ENCODE measurements at regions not wholly inside any gene's neighbourhood (a gene's known extent, or its start where the extent isn't known, plus 50 kb on each side); places are given as distances from the start of the nearest gene placed in this dataset.

DNA sequence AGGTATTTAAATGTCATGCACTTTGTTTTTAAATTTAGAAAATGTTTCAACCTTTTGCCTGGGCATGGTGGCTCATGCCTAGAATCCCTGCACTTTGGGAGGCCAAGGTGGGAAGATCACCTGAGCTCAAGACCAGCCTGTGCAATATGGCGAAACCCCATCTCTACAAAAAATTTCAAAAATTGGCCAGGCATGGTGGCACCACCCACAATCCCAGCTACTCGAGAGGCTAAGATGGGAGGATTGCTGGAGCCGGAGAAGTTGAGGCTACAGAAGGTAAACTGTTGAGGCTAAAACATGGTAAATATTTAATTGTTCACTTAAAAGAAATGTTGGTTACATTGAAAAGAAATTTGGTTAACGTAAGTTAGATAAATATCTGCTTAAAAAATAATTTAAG is 108.4 kb upstream of the IGLL5 start:
- Mint-ChIP-seq H3K9me3 (no peaks in the 10 kb centered on the region), H3K27me3 (no peaks in the 10 kb centered on the region), H3K36me3 (ENCODE audit: low read depth) (no peaks in the 10 kb centered on the region), H3K4me3 (no peak overlapping the region), H3K27ac (no peak overlapping the region), H3K4me1 (ENCODE audit: low read depth) (no peaks in the 10 kb centered on the region)
- POLR2A ChIA-PET, result no interaction called here
- intact Hi-C loops (cut with DNase I, micrococcal nuclease), result no loop called here
- Histone ChIP-seq H3K27me3 (ENCODE audit: control insufficient read depth in 1 of 2, insufficient read depth in 2 of 2, low read length in 2 of 2) (no peaks in the 10 kb centered on the region), H3K27ac (ENCODE audit: low read depth in 1 of 2, low read length in 2 of 2) (no peak overlapping the region), H3K4me1 (ENCODE audit: insufficient read depth, low read length) (peaks cover 7% of the 10 kb centered on the region), H3K36me3 (ENCODE audit: insufficient read depth, low read length) (no peaks in the 10 kb centered on the region), H3K9me3 (ENCODE audit: control insufficient read depth in 1 of 2, insufficient read depth in 1 of 2, low read length in 2 of 2) (no peaks in the 10 kb centered on the region), H3K4me3 (ENCODE audit: low read length) (no peak overlapping the region)
- TF ChIP-seq, protein P1, sequence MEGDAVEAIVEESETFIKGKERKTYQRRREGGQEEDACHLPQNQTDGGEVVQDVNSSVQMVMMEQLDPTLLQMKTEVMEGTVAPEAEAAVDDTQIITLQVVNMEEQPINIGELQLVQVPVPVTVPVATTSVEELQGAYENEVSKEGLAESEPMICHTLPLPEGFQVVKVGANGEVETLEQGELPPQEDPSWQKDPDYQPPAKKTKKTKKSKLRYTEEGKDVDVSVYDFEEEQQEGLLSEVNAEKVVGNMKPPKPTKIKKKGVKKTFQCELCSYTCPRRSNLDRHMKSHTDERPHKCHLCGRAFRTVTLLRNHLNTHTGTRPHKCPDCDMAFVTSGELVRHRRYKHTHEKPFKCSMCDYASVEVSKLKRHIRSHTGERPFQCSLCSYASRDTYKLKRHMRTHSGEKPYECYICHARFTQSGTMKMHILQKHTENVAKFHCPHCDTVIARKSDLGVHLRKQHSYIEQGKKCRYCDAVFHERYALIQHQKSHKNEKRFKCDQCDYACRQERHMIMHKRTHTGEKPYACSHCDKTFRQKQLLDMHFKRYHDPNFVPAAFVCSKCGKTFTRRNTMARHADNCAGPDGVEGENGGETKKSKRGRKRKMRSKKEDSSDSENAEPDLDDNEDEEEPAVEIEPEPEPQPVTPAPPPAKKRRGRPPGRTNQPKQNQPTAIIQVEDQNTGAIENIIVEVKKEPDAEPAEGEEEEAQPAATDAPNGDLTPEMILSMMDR (IDR thresholded peaks at IDR 0.05), result no peak
- CTCF ChIA-PET, result interaction anchor here (0.8 kb wide), 1 partner anchor 105 kb away, joined by 3 read pairs; no protein-coding TSS in a partner anchor
- DNase-seq (no peak), ATAC-seq (ENCODE audit: poor library complexity) (no peak)

- CTCF ChIA-PET, result interaction anchor here (1.4 kb wide), 2 partner anchors 14 to 100 kb away, joined by 5 to 6 read pairs; no protein-coding TSS in a partner anchor
- peaks cover 27% of the 10 kb centered on the region for H3K4me1 ChIP-seq (ENCODE audit: insufficient read depth, low read length)
- TF ChIP-seq, protein P1 (IDR thresholded peaks at IDR 0.05), result no peak
- no peaks in the 10 kb centered on the region for H3K36me3 Mint-ChIP-seq (ENCODE audit: low read depth)
- peaks cover 17% of the 10 kb centered on the region for H3K4me1 Mint-ChIP-seq (ENCODE audit: low read depth)
- H3K27me3 ChIP-seq (ENCODE audit: control insufficient read depth in 1 of 2, insufficient read depth in 2 of 2, low read length in 2 of 2), result no peaks in the 10 kb centered on the region
- no peak overlapping the region for H3K27ac ChIP-seq (ENCODE audit: low read depth in 1 of 2, low read length in 2 of 2)
- H3K27ac Mint-ChIP-seq, result no peak overlapping the region
- peaks cover 0 to 7% of the 10 kb centered on the region in 2 experiments for H3K9me3 ChIP-seq (ENCODE audit: control insufficient read depth in 1 of 2, insufficient read depth in 1 of 2, low read length in 2 of 2)
- no peaks in the 10 kb centered on the region for H3K9me3 Mint-ChIP-seq
- intact Hi-C loops (cut with DNase I, micrococcal nuclease), result no loop called here
- H3K4me3 Mint-ChIP-seq, result no peak overlapping the region
- no peak overlapping the region for H3K4me3 ChIP-seq (ENCODE audit: low read length)
- ATAC-seq (ENCODE audit: poor library complexity) (no peak), DNase-seq (no peak)
- POLR2A ChIA-PET, result no interaction called here
- no peaks in the 10 kb centered on the region for H3K27me3 Mint-ChIP-seq
- no peaks in the 10 kb centered on the region for H3K36me3 ChIP-seq (ENCODE audit: insufficient read depth, low read length)
Measured at GRCh38 chr22:22783575-22783974, 104.0 kb upstream of the IGLL5 start.

DNA sequence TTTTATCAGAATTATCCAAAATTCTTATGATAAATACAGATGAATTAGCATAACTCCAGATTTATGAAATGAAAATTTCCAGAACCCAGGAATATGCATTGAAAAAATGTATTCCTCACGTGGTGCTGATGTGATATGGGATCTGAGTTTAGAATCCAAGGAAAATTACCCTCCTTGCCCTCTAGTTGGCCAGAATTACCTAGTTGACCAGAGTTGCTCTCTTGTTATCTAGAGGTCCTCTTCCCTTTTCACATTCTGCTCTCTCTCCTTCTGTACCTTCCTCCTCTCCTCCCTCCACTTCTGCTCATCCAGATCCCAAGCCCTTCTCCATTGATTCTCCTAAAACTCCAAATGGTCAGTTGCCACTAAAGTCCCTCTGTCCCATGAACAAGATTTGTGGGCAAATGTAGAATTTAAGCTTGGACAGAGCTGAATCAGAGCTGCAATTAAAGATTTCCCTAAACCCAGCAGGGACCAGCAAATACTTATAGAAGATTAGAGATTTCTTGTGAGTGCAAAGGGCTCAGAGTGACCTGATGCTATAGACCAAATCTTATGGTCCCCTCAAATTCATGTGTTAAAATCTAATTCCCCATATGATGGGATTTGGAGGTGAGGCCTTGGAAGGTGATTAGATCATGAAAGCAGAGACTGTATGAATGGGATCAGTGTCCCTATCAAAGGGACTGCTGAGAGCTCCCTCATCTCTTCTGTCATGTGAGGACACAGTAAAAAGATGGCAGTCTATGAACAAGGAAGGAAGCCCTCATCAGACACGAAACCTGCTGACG is 103.2 kb upstream of the IGLL5 start:
- no peak overlapping the region for H3K27ac Mint-ChIP-seq
- ChIA-PET CTCF (interaction anchor here (1.2 to 1.4 kb wide), 3 partner anchors 14 to 99 kb away, joined by 3 to 6 read pairs (median 5); no protein-coding TSS in a partner anchor), POLR2A (no interaction called here)
- no peak overlapping the region for H3K4me3 Mint-ChIP-seq
- H3K4me1 Mint-ChIP-seq (ENCODE audit: low read depth), result peaks cover 21% of the 10 kb centered on the region
- TF ChIP-seq, protein P1 (IDR thresholded peaks at IDR 0.05), result no peak
- peaks cover 36% of the 10 kb centered on the region for H3K4me1 ChIP-seq (ENCODE audit: insufficient read depth, low read length)
- no peak overlapping the region for H3K27ac ChIP-seq (ENCODE audit: low read depth in 1 of 2, low read length in 2 of 2)
- no peaks in the 10 kb centered on the region for H3K9me3 Mint-ChIP-seq
- no peaks in the 10 kb centered on the region for H3K27me3 Mint-ChIP-seq
- no peak for ATAC-seq (ENCODE audit: poor library complexity)
- H3K9me3 ChIP-seq (ENCODE audit: control insufficient read depth in 1 of 2, insufficient read depth in 1 of 2, low read length in 2 of 2), result peaks cover 0 to 7% of the 10 kb centered on the region in 2 experiments
- no peak overlapping the region for H3K4me3 ChIP-seq (ENCODE audit: low read length)
- H3K36me3 Mint-ChIP-seq (ENCODE audit: low read depth), result no peaks in the 10 kb centered on the region
- no peaks in the 10 kb centered on the region for H3K27me3 ChIP-seq (ENCODE audit: control insufficient read depth in 1 of 2, insufficient read depth in 2 of 2, low read length in 2 of 2)
- intact Hi-C loops (cut with DNase I, micrococcal nuclease), result loop anchor here in 1 of 2 experiments (5.0 kb wide), 3 partner anchors 32 to 158 kb away; no protein-coding TSS in a partner anchor
- DNase-seq, result no peak
- no peaks in the 10 kb centered on the region for H3K36me3 ChIP-seq (ENCODE audit: insufficient read depth, low read length)
